ENCODE measurements at regions not wholly inside any gene's neighbourhood (a gene's known extent, or its start where the extent isn't known, plus 50 kb on each side); places are given as distances from the start of the nearest gene placed in this dataset.

- H3K23me2 ChIP-seq (ENCODE audit: insufficient read length, low read depth, low read length, poor library complexity, severe bottlenecking) = no peaks in the 10 kb centered on the region
- WGBS (ENCODE audit: extremely low coverage, insufficient read length, low lambda C conversion rate) = no CpG with 5 or more reads among the region's 2 CpGs
- no peak overlapping the region for H3K4me2 ChIP-seq (ENCODE audit: insufficient read depth, insufficient read length, low read length)
- H3K4me1 ChIP-seq (ENCODE audit: insufficient read depth, low read length) = no peaks in the 10 kb centered on the region
- no peak overlapping the region for H2BK5ac ChIP-seq (ENCODE audit: insufficient read length, low read length)
- DNase-seq = no peak
- no peak overlapping the region for H3K4me3 Mint-ChIP-seq
- H3K9ac ChIP-seq (ENCODE audit: extremely low read depth, insufficient read length, low read length) = no peak overlapping the region
- H3K14ac ChIP-seq (ENCODE audit: insufficient read depth, low read length) = no peak overlapping the region
- peaks cover 1% of the 10 kb centered on the region; the same call in 1 of the 2 replicates for H3K27me3 Mint-ChIP-seq (ENCODE audit: low read depth)
- no peaks in the 10 kb centered on the region for H4K20me1 ChIP-seq (ENCODE audit: control insufficient read depth, insufficient read depth, insufficient read length)
- no peaks in the 10 kb centered on the region for H3K9me3 ChIP-seq (ENCODE audit: control insufficient read depth, low read depth, low read length)
- no peaks in the 10 kb centered on the region for H3K4me1 Mint-ChIP-seq
- no peak for TF ChIP-seq CTCF (conservative IDR thresholded peaks at IDR 0.05)
- H3K4ac ChIP-seq (ENCODE audit: low read depth, low read length) = no peak overlapping the region
- no peak overlapping the region for H4K91ac ChIP-seq (ENCODE audit: insufficient read length, low read depth, low read length)
- no peak overlapping the region for H3K27ac ChIP-seq (ENCODE audit: insufficient read length, low read depth, low read length)
- no peak overlapping the region for H3T11ph ChIP-seq (ENCODE audit: low read length)
- H2BK120ac ChIP-seq (ENCODE audit: low read depth, low read length, poor library complexity, severe bottlenecking) = no peak overlapping the region
- no peak overlapping the region for H2BK20ac ChIP-seq (ENCODE audit: low read depth, low read length, poor library complexity, severe bottlenecking)
- no peak overlapping the region for H2AFZ ChIP-seq (ENCODE audit: low read length)
- H3K79me2 ChIP-seq (ENCODE audit: insufficient read depth, low read length) = no peaks in the 10 kb centered on the region
- no peak overlapping the region for H2BK15ac ChIP-seq (ENCODE audit: low read depth, low read length)
- no peaks in the 10 kb centered on the region for H3K79me1 ChIP-seq (ENCODE audit: insufficient read depth, low read depth, low read length, poor library complexity, severe bottlenecking)
- H3K36me3 Mint-ChIP-seq (ENCODE audit: insufficient read depth in 1 of 3, low read depth in 3 of 3) = no peaks in the 10 kb centered on the region
- H3K27ac Mint-ChIP-seq = no peak overlapping the region
- no peak overlapping the region for H4K5ac ChIP-seq (ENCODE audit: insufficient read length, low read depth, low read length)
- H4K8ac ChIP-seq (replicated peaks; ENCODE audit: insufficient read length, low read depth, low read length) = no peak overlapping the region
- no peak overlapping the region for H2AK5ac ChIP-seq (ENCODE audit: insufficient read length, low read length)
- H2BK12ac ChIP-seq (ENCODE audit: insufficient read length, low read depth, low read length) = no peak overlapping the region
- H3K9me3 Mint-ChIP-seq = no peaks in the 10 kb centered on the region
- H3K27me3 ChIP-seq (ENCODE audit: insufficient read depth, low read length) = no peaks in the 10 kb centered on the region
- no peak overlapping the region for H3K18ac ChIP-seq (ENCODE audit: insufficient read length, low read depth, low read length)
- no peak overlapping the region for H3K23ac ChIP-seq (ENCODE audit: insufficient read length, low read depth, low read length)
- H3K56ac ChIP-seq (ENCODE audit: insufficient read length, low read depth, low read length) = no peak overlapping the region
Measured at GRCh38 chr4:166257276-166257675, 384.2 kb downstream of the TLL1 start.
